Testis (tissue), 2 donors: ENCODE measurements at regions not wholly inside any gene's neighbourhood (a gene's known extent, or its start where the extent isn't known, plus 50 kb on each side); places are given as distances from the start of the nearest gene placed in this dataset.

Experiments
- DNase-seq: peaks from one replicate; pipeline ENCODE4 v3.0.0-alpha.2; 2019
- H3K27ac ChIP-seq, 2 donors: fragments of 200-600 bp; sonication (generic); one replicate each; pipeline ENCODE4 v1.5.1; 2019
- H3K27me3 ChIP-seq: fragments of 200-600 bp; sonication (generic); one replicate; pipeline ENCODE4 v1.5.1; 2019
- H3K36me3 ChIP-seq: fragments of 200-600 bp; sonication (generic); one replicate; pipeline ENCODE4 v1.5.1; 2017; ENCODE audit warnings: low read depth; ENCODE audit errors: missing control alignments
- H3K4me1 ChIP-seq: fragments of 200-600 bp; sonication (generic); one replicate; pipeline ENCODE4 v1.5.1; 2019
- H3K4me3 ChIP-seq, 2 donors: fragments of 200-600 bp; sonication (generic); one replicate each; pipeline ENCODE4 v1.5.1; 2017 to 2019
- H3K9me3 ChIP-seq: fragments of 200-600 bp; sonication (generic); one replicate; pipeline ENCODE4 v1.5.1; 2017
- CTCF ChIP-seq, 3 experiments: fragments of 450-650 bp in 2 of 3; fragments of 200-600 bp in 1 of 3; sonication (generic) in 1 of 3; IDR thresholded peaks; one replicate each; pipeline ENCODE4 v1.5.1; 2016 to 2019; ENCODE audit warnings: antibody characterized with exemption in 3 of 3, mild to moderate bottlenecking in 2 of 3, moderate library complexity in 1 of 3
- POLR2A ChIP-seq: fragments of 450-650 bp; IDR thresholded peaks from one replicate; pipeline ENCODE4 v1.6.1; 2017; ENCODE audit warnings: antibody characterized with exemption, mild to moderate bottlenecking, moderate library complexity
- WGBS, 2 donors: methylation state at CpG; one replicate each; pipeline ENCODE4 v1.1.5; 2018; 5-methylcytosine and 5-hydroxymethylcytosine counted together
- intact Hi-C: fragments of 100-400 bp; cut with DNase I; formaldehyde crosslinking; loops from one replicate; pipeline ENCODE4 v1.15.1; 2023; ENCODE audit warnings: low total_unique reads

- H3K27ac ChIP-seq = no peak overlapping the region
- no peaks in the 10 kb centered on the region for H3K4me1 ChIP-seq
- no peaks in the 10 kb centered on the region for H3K36me3 ChIP-seq
- intact Hi-C loops = no loop called here
- TF ChIP-seq POLR2A = no peak
- no peak for TF ChIP-seq CTCF (IDR thresholded peaks at IDR 0.05)
- no peak overlapping the region for H3K4me3 ChIP-seq
- DNase-seq = no peak
- H3K27me3 ChIP-seq = no peaks in the 10 kb centered on the region
- 85 to 88% methylated on average over 5 of the region's 5 CpGs for WGBS, 2 donors
- no peaks in the 10 kb centered on the region for H3K9me3 ChIP-seq
These were observed 92.9 kb upstream of the HDAC9 start for GRCh38 chr7:18402488-18403183.

- H3K27ac ChIP-seq = no peak overlapping the region
- no peaks in the 10 kb centered on the region for H3K27me3 ChIP-seq
- intact Hi-C loops = no loop called here
- no peaks in the 10 kb centered on the region for H3K9me3 ChIP-seq
- H3K36me3 ChIP-seq = no peaks in the 10 kb centered on the region
- DNase-seq = no peak
- WGBS, 2 donors = 66 to 80% methylated on average over 1 of the region's 1 CpG
- H3K4me3 ChIP-seq = no peak overlapping the region
- TF ChIP-seq POLR2A = no peak
- no peak for TF ChIP-seq CTCF (IDR thresholded peaks at IDR 0.05)
- no peaks in the 10 kb centered on the region for H3K4me1 ChIP-seq
These were observed 89.8 kb upstream of the HDAC9 start for GRCh38 chr7:18405726-18406125.

GRCh38 chr7:18407385-18407784 lies 88.2 kb upstream of the HDAC9 start:
- Histone ChIP-seq H3K27ac (no peak overlapping the region), H3K36me3 (no peaks in the 10 kb centered on the region), H3K9me3 (no peaks in the 10 kb centered on the region), H3K4me3 (no peak overlapping the region), H3K4me1 (no peaks in the 10 kb centered on the region), H3K27me3 (no peaks in the 10 kb centered on the region)
- TF ChIP-seq POLR2A = no peak
- no peak for TF ChIP-seq CTCF (IDR thresholded peaks at IDR 0.05)
- WGBS, 2 donors = 56 to 58% methylated on average over 4 of the region's 4 CpGs
- no peak for DNase-seq
- intact Hi-C loops = no loop called here

- intact Hi-C loops = no loop called here
- H3K4me1 ChIP-seq = no peaks in the 10 kb centered on the region
- H3K36me3 ChIP-seq = no peaks in the 10 kb centered on the region
- H3K4me3 ChIP-seq = no peak overlapping the region
- no peak for TF ChIP-seq CTCF (IDR thresholded peaks at IDR 0.05)
- TF ChIP-seq POLR2A = no peak
- H3K27me3 ChIP-seq = no peaks in the 10 kb centered on the region
- H3K27ac ChIP-seq = no peak overlapping the region
- DNase-seq = no peak
- no peaks in the 10 kb centered on the region for H3K9me3 ChIP-seq
- 39 to 56% methylated on average over 2 of the region's 2 CpGs for WGBS, 2 donors
These were observed 87.1 kb upstream of the HDAC9 start for GRCh38 chr7:18408461-18408860.

GRCh38 chr7:18408868-18409267 lies 86.7 kb upstream of the HDAC9 start:
- TF ChIP-seq CTCF (IDR thresholded peaks at IDR 0.05) (no peak), POLR2A (no peak)
- Histone ChIP-seq H3K27me3 (no peaks in the 10 kb centered on the region), H3K36me3 (no peaks in the 10 kb centered on the region), H3K9me3 (no peaks in the 10 kb centered on the region), H3K4me1 (no peaks in the 10 kb centered on the region), H3K4me3 (no peak overlapping the region), H3K27ac (no peak overlapping the region)
- intact Hi-C loops = no loop called here
- no peak for DNase-seq
- 85 to 89% methylated on average over 4 of the region's 4 CpGs for WGBS, 2 donors
